ENCODE measurements at regions not wholly inside any gene's neighbourhood (a gene's known extent, or its start where the extent isn't known, plus 50 kb on each side); places are given as distances from the start of the nearest gene placed in this dataset.

DNA sequence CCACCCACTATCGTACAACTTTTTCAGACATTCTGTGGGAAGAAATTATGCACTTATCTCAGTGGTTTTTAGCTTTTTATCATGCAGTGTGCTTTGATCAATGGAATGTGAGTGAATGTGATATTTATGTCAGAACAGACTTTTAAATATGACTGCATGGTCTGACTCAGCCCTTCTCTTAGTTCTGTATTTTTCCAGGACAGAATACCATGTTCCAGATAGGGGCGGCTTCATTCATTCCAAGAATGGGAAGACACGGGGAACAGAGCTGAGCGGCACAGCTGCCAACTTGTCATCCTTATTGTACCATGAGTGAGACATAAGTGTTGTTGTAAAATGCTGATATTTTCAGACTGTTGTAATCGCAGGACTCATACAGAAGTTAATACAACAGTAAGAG is 214.6 kb upstream of the NCAM2 start:
- no peak overlapping the region for H3K4me3 ChIP-seq (ENCODE audit: low read length)
- H3K9ac ChIP-seq (ENCODE audit: extremely low read depth, low read length, poor library complexity, severe bottlenecking): no peak overlapping the region
- H3K4me3 Mint-ChIP-seq: no peak overlapping the region
- no peaks in the 10 kb centered on the region for H3K27me3 ChIP-seq (ENCODE audit: control insufficient read depth, insufficient read depth, low read length, poor library complexity, severe bottlenecking)
- no peak for DNase-seq
- WGBS, 2 experiments (ENCODE audit: insufficient coverage in 1 of 2, insufficient read length in 1 of 2): 92 to 100% methylated on average over 1 to 5 of the region's 5 CpGs
- peaks cover 2% of the 10 kb centered on the region for H3K4me1 Mint-ChIP-seq
- TF ChIP-seq CTCF (conservative IDR thresholded peaks at IDR 0.05): no peak
- no peak overlapping the region for H3K27ac ChIP-seq (ENCODE audit: low read depth, low read length)
- H3K4me1 ChIP-seq (ENCODE audit: control insufficient read depth, insufficient read depth, low read length): no peaks in the 10 kb centered on the region
- no peak overlapping the region for H3K27ac Mint-ChIP-seq
- H3K9me3 Mint-ChIP-seq: peaks cover 34% of the 10 kb centered on the region
- no peaks in the 10 kb centered on the region for H3K27me3 Mint-ChIP-seq (ENCODE audit: insufficient read depth)
- peaks cover 25% of the 10 kb centered on the region for H3K9me3 ChIP-seq (ENCODE audit: control insufficient read depth, low read length)
- no peaks in the 10 kb centered on the region for H3K36me3 ChIP-seq (ENCODE audit: control insufficient read depth, insufficient read depth, low read length)
- peaks cover 11% of the 10 kb centered on the region for H3K36me3 Mint-ChIP-seq (ENCODE audit: low read depth)

DNA sequence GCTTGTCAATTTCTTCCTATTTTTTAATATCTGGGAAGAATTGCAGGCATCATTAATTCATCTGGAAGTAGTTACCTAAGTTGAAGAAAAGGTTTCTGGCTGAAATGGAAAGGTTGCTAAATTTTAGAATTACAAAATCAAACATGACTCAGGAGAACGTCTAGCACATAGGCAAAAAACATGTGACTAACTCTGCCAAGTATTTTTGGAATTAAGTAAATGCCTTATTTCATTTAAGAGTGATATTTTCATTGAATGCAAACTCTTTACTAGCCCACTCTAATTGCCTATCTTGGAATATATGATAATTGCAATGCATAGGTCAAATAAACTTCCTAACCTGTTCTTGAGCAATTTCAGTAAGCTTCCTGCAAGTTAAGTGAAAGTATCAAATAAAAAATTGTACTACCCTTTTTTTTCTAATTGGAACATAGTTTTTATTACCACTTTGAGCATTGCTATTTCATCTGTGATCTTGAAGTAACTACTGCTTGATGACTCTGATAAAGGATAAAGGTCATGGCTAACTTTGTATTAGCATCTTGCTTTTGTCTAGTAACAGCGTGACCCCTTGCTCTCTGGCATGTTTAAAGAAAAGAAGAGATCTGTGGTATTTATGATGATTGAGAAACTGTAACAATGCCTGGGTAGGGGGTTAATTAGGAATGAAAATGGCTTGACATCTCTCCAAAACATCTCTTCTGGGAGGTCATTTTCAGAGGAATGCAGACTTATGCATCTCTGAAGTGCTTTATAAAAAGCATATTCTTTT is 208.3 kb upstream of the NCAM2 start:
- Histone ChIP-seq H3K4me3 (ENCODE audit: low read length) (no peak overlapping the region), H3K36me3 (ENCODE audit: control insufficient read depth, insufficient read depth, low read length) (no peaks in the 10 kb centered on the region), H3K4me1 (ENCODE audit: control insufficient read depth, insufficient read depth, low read length) (peaks cover 6% of the 10 kb centered on the region), H3K9ac (ENCODE audit: extremely low read depth, low read length, poor library complexity, severe bottlenecking) (no peak overlapping the region), H3K27me3 (ENCODE audit: control insufficient read depth, insufficient read depth, low read length, poor library complexity, severe bottlenecking) (no peaks in the 10 kb centered on the region), H3K9me3 (ENCODE audit: control insufficient read depth, low read length) (peaks cover 7% of the 10 kb centered on the region), H3K27ac (ENCODE audit: low read depth, low read length) (no peak overlapping the region)
- Mint-ChIP-seq H3K4me3 (no peak overlapping the region), H3K9me3 (peaks cover 9% of the 10 kb centered on the region), H3K27me3 (ENCODE audit: insufficient read depth) (no peaks in the 10 kb centered on the region), H3K4me1 (peaks cover 32% of the 10 kb centered on the region), H3K27ac (peak overlapping the region; percentile 58), H3K36me3 (ENCODE audit: low read depth) (peaks cover 4% of the 10 kb centered on the region)
- DNase-seq: no peak
- no peak for TF ChIP-seq CTCF (conservative IDR thresholded peaks at IDR 0.05)
- WGBS, 2 experiments (ENCODE audit: insufficient coverage in 1 of 2, insufficient read length in 1 of 2): 20 to 51% methylated on average over 1 to 2 of the region's 2 CpGs

DNA sequence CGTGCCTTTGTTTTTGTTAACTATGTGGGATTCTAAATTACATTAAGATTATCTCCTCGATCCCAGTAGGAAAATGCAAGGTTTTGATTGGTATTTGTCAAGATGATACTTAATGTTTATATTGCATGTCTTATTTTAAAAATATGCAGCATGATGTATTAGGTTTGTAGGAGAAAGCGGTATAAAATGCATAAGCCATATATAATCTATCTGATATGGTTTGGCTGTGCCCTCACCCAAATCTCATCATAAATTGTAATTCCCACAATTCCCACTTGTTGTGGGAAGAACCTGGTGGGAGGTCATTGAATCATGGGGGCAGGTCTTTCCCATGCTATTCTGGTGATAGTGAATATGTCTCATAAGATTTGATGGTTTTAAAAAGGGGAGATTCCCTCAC is 198.1 kb upstream of the NCAM2 start:
- WGBS, 2 experiments (ENCODE audit: insufficient coverage in 1 of 2, insufficient read length in 1 of 2): 94 to 100% methylated on average over 1 to 3 of the region's 3 CpGs
- Histone ChIP-seq H3K27ac (ENCODE audit: low read depth, low read length) (no peak overlapping the region), H3K9me3 (ENCODE audit: control insufficient read depth, low read length) (peaks cover 4% of the 10 kb centered on the region), H3K4me3 (ENCODE audit: low read length) (no peak overlapping the region), H3K9ac (ENCODE audit: extremely low read depth, low read length, poor library complexity, severe bottlenecking) (no peak overlapping the region), H3K36me3 (ENCODE audit: control insufficient read depth, insufficient read depth, low read length) (no peaks in the 10 kb centered on the region), H3K4me1 (ENCODE audit: control insufficient read depth, insufficient read depth, low read length) (no peaks in the 10 kb centered on the region), H3K27me3 (ENCODE audit: control insufficient read depth, insufficient read depth, low read length, poor library complexity, severe bottlenecking) (no peaks in the 10 kb centered on the region)
- Mint-ChIP-seq H3K4me1 (no peaks in the 10 kb centered on the region), H3K27me3 (ENCODE audit: insufficient read depth) (no peaks in the 10 kb centered on the region), H3K36me3 (ENCODE audit: low read depth) (no peaks in the 10 kb centered on the region), H3K9me3 (no peaks in the 10 kb centered on the region), H3K4me3 (no peak overlapping the region), H3K27ac (no peak overlapping the region)
- DNase-seq: no peak
- TF ChIP-seq CTCF (conservative IDR thresholded peaks at IDR 0.05): no peak

Data from endodermal cell (in vitro differentiated cells).